H1 (cell line): ENCODE measurements at regions not wholly inside any gene's neighbourhood (a gene's known extent, or its start where the extent isn't known, plus 50 kb on each side); places are given as distances from the start of the nearest gene placed in this dataset.

Experiments used
- BCL11A ChIP-seq, 2 experiments: IDR thresholded peaks; one replicate each; pipeline ENCODE4 v1.6.1; 2011; ENCODE audit warnings: low read depth in 2 of 2, low read length in 2 of 2, mild to moderate bottlenecking in 2 of 2
- FOSL1 ChIP-seq: IDR thresholded peaks from 2 replicates; pipeline ENCODE4 v1.6.1; 2011; ENCODE audit warnings: mild to moderate bottlenecking, low read depth, low read length, moderate library complexity; ENCODE audit not compliant: insufficient read depth
- KDM1A ChIP-seq: fragments of 200-600, 300-600 bp; sonication (generic); IDR thresholded peaks from 2 replicates; pipeline ENCODE4 v1.7.1; 2016; ENCODE audit warnings: mild to moderate bottlenecking, low read length, borderline replicate concordance
- MAFK ChIP-seq: IDR thresholded peaks from 2 replicates; pipeline ENCODE4 v1.6.1; 2012; ENCODE audit warnings: low read depth, mild to moderate bottlenecking, improper control_type of control experiment, low read length
- SP1 ChIP-seq: IDR thresholded peaks from 2 replicates; pipeline ENCODE4 v1.6.1; 2011; ENCODE audit warnings: low read depth, low read length
- YY1 ChIP-seq: IDR thresholded peaks from 2 replicates; pipeline ENCODE4 v1.6.1; 2011; ENCODE audit warnings: low read depth, mild to moderate bottlenecking, low read length

- TF ChIP-seq MAFK (no peak), YY1 (no peak), SP1 (no peak), BCL11A (IDR thresholded peaks at IDR 0.05; ENCODE audit: low read depth in 2 of 2, low read length in 2 of 2) (no peak), FOSL1 (no peak), KDM1A (no peak)
These were observed 588.8 kb upstream of the GOLIM4 start (continued) for GRCh38 chr3:168684519-168684918.
